ENCODE measurements at regions not wholly inside any gene's neighbourhood (a gene's known extent, or its start where the extent isn't known, plus 50 kb on each side); places are given as distances from the start of the nearest gene placed in this dataset.

GRCh38 chr12:14057895-14058294 lies 76.5 kb upstream of the GRIN2B start (continued):
- TF ChIP-seq FOXJ3 (CRISPR knock-in tag; IDR thresholded peaks at IDR 0.05; ENCODE audit: borderline replicate concordance) (no peak), ATF3 (CRISPR knock-in tag; conservative IDR thresholded peaks at IDR 0.05) (no peak), ZBTB43 (CRISPR knock-in tag; IDR thresholded peaks at IDR 0.05) (no peak), ZNF317 (CRISPR knock-in tag; IDR thresholded peaks at IDR 0.05; ENCODE audit: borderline replicate concordance, low read depth) (no peak)
- TF ChIP-seq, protein P1, sequence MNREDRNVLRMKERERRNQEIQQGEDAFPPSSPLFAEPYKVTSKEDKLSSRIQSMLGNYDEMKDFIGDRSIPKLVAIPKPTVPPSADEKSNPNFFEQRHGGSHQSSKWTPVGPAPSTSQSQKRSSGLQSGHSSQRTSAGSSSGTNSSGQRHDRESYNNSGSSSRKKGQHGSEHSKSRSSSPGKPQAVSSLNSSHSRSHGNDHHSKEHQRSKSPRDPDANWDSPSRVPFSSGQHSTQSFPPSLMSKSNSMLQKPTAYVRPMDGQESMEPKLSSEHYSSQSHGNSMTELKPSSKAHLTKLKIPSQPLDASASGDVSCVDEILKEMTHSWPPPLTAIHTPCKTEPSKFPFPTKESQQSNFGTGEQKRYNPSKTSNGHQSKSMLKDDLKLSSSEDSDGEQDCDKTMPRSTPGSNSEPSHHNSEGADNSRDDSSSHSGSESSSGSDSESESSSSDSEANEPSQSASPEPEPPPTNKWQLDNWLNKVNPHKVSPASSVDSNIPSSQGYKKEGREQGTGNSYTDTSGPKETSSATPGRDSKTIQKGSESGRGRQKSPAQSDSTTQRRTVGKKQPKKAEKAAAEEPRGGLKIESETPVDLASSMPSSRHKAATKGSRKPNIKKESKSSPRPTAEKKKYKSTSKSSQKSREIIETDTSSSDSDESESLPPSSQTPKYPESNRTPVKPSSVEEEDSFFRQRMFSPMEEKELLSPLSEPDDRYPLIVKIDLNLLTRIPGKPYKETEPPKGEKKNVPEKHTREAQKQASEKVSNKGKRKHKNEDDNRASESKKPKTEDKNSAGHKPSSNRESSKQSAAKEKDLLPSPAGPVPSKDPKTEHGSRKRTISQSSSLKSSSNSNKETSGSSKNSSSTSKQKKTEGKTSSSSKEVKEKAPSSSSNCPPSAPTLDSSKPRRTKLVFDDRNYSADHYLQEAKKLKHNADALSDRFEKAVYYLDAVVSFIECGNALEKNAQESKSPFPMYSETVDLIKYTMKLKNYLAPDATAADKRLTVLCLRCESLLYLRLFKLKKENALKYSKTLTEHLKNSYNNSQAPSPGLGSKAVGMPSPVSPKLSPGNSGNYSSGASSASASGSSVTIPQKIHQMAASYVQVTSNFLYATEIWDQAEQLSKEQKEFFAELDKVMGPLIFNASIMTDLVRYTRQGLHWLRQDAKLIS (CRISPR knock-in tag; IDR thresholded peaks at IDR 0.05; ENCODE audit: borderline replicate concordance): no peak

DNA sequence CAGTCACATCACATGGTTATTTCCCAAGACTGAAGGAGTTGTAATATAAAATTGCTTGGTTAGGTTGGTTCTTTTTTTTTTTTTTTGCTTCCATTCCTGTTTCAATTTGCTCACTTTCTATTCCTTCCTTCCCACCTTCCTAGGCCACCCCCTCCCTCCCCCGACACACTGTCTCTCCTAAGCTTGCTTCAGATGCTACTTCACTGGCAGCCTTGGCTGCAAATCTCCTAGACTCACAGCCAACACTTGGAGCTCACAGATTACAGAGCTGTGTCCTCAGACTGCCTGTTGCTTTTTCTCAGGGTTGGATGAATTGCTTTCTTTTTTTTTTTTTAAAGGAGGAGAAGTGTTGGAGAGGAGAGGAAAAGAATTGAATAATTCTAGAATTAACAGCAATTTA lies 77.3 kb upstream of the GRIN2B start:
- H3K27me3 Mint-ChIP-seq (ENCODE audit: low read depth): no peaks in the 10 kb centered on the region; the same call in 1 of the 2 replicates
- no peaks in the 10 kb centered on the region for H3K9me3 Mint-ChIP-seq
- H3K27ac Mint-ChIP-seq: no peak overlapping the region
- ATAC-seq: no peak
- no peaks in the 10 kb centered on the region for H3K36me3 Mint-ChIP-seq
- TF ChIP-seq CBFB (CRISPR knock-in tag; IDR thresholded peaks at IDR 0.05; ENCODE audit: low read depth) (no peak), JUN (CRISPR knock-in tag; IDR thresholded peaks at IDR 0.05) (no peak), ZNF425 (CRISPR knock-in tag; conservative IDR thresholded peaks at IDR 0.05) (no peak), ZNF416 (CRISPR knock-in tag; IDR thresholded peaks at IDR 0.05) (no peak), GRHL2 (CRISPR knock-in tag; IDR thresholded peaks at IDR 0.05; ENCODE audit: insufficient replicate concordance, severe bottlenecking) (no peak), ZBTB21 (CRISPR knock-in tag; IDR thresholded peaks at IDR 0.05; ENCODE audit: borderline replicate concordance) (no peak), ATF2 (CRISPR knock-in tag; IDR thresholded peaks at IDR 0.05; ENCODE audit: borderline replicate concordance, low read depth) (no peak), PRRX2 (CRISPR knock-in tag; IDR thresholded peaks at IDR 0.05) (no peak), TEAD1 (CRISPR knock-in tag; IDR thresholded peaks at IDR 0.05) (no peak), ZNF219 (CRISPR knock-in tag; IDR thresholded peaks at IDR 0.05; ENCODE audit: borderline replicate concordance) (no peak)
- TF ChIP-seq, protein P2, sequence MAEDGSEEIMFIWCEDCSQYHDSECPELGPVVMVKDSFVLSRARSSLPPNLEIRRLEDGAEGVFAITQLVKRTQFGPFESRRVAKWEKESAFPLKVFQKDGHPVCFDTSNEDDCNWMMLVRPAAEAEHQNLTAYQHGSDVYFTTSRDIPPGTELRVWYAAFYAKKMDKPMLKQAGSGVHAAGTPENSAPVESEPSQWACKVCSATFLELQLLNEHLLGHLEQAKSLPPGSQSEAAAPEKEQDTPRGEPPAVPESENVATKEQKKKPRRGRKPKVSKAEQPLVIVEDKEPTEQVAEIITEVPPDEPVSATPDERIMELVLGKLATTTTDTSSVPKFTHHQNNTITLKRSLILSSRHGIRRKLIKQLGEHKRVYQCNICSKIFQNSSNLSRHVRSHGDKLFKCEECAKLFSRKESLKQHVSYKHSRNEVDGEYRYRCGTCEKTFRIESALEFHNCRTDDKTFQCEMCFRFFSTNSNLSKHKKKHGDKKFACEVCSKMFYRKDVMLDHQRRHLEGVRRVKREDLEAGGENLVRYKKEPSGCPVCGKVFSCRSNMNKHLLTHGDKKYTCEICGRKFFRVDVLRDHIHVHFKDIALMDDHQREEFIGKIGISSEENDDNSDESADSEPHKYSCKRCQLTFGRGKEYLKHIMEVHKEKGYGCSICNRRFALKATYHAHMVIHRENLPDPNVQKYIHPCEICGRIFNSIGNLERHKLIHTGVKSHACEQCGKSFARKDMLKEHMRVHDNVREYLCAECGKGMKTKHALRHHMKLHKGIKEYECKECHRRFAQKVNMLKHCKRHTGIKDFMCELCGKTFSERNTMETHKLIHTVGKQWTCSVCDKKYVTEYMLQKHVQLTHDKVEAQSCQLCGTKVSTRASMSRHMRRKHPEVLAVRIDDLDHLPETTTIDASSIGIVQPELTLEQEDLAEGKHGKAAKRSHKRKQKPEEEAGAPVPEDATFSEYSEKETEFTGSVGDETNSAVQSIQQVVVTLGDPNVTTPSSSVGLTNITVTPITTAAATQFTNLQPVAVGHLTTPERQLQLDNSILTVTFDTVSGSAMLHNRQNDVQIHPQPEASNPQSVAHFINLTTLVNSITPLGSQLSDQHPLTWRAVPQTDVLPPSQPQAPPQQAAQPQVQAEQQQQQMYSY (CRISPR knock-in tag; IDR thresholded peaks at IDR 0.05): no peak
- POLR2A ChIA-PET: interaction anchor here (0.6 kb wide), 1 partner anchor 450 kb away, joined by 3 read pairs; no protein-coding TSS in a partner anchor
- no peaks in the 10 kb centered on the region for H3K4me1 Mint-ChIP-seq
- CTCF ChIA-PET: interaction anchor here (0.7 to 1.8 kb wide), 2 partner anchors 10 to 77 kb away, joined by 3 to 4 read pairs; partner anchors contain the start of gene GRIN2B
- no peak for DNase-seq (ENCODE audit: low spot score)
- H3K4me3 Mint-ChIP-seq: no peak overlapping the region
